Neuronal stem cell (in vitro differentiated cells): ENCODE measurements at regions not wholly inside any gene's neighbourhood (a gene's known extent, or its start where the extent isn't known, plus 50 kb on each side); places are given as distances from the start of the nearest gene placed in this dataset.

Experiments
- DNase-seq: peaks from one replicate; pipeline ENCODE4 v3.0.0-alpha.2; 2013; ENCODE audit warnings: low spot score
- H2AFZ ChIP-seq: one replicate; pipeline ENCODE4 v1.6.1; 2013; ENCODE audit warnings: mild to moderate bottlenecking, low read length, inconsistent platforms
- H2AK5ac ChIP-seq: 2 replicates; pipeline ENCODE4 v1.6.1; 2013; ENCODE audit warnings: low read depth, mild to moderate bottlenecking, inconsistent platforms, low read length, moderate library complexity, mixed read lengths
- H2BK120ac ChIP-seq: 2 replicates; pipeline ENCODE4 v1.6.1; 2013; ENCODE audit warnings: low read depth, mild to moderate bottlenecking, inconsistent platforms, low read length, moderate library complexity, mixed read lengths
- H2BK12ac ChIP-seq: one replicate; pipeline ENCODE4 v1.6.1; 2013; ENCODE audit warnings: low read length, inconsistent platforms
- H2BK15ac ChIP-seq: 2 replicates; pipeline ENCODE4 v1.6.1; 2013; ENCODE audit warnings: mild to moderate bottlenecking, low read length, inconsistent platforms, mixed read lengths
- H2BK5ac ChIP-seq: one replicate; pipeline ENCODE4 v1.6.1; 2013; ENCODE audit warnings: inconsistent platforms, mild to moderate bottlenecking, low read length, moderate library complexity
- H3K14ac ChIP-seq: one replicate; pipeline ENCODE4 v1.6.1; 2013; ENCODE audit warnings: low read length, inconsistent platforms
- H3K18ac ChIP-seq: 2 replicates; pipeline ENCODE4 v1.6.1; 2013; ENCODE audit warnings: low read length, inconsistent platforms
- H3K23ac ChIP-seq: 2 replicates; pipeline ENCODE4 v1.6.1; 2013; ENCODE audit warnings: low read depth, mild to moderate bottlenecking, mixed read lengths, low read length, inconsistent platforms; ENCODE audit not compliant: poor library complexity
- H3K27ac ChIP-seq: replicated peaks from 3 replicates; pipeline ENCODE4 v1.5.1; 2013; ENCODE audit warnings: low read length, inconsistent platforms
- H3K27me3 ChIP-seq, 3 experiments: 2 replicates each; pipeline ENCODE4 v1.6.1; 2013; ENCODE audit warnings: low read length in 3 of 3, mild to moderate bottlenecking in 2 of 3, inconsistent platforms in 1 of 3, low read depth in 1 of 3, mixed read lengths in 1 of 3, moderate library complexity in 1 of 3; ENCODE audit not compliant: control insufficient read depth in 3 of 3, insufficient read depth in 3 of 3
- H3K36me3 ChIP-seq, 2 donors: replicated peaks in 1 of 2; 2 replicates each; pipeline ENCODE4 v1.6.1; 2013; ENCODE audit warnings: low read length in 2 of 2; ENCODE audit not compliant: control insufficient read depth in 2 of 2, insufficient read depth in 2 of 2
- H3K4ac ChIP-seq: 2 replicates; pipeline ENCODE4 v1.6.1; 2013; ENCODE audit warnings: inconsistent platforms, mild to moderate bottlenecking, low read length, moderate library complexity
- H3K4me1 ChIP-seq, 2 donors: 1 replicate in 1 of 2; 2 replicates in 1 of 2; pipeline ENCODE4 v1.6.1; 2013; ENCODE audit warnings: low read length in 2 of 2, low read depth in 1 of 2; ENCODE audit not compliant: control insufficient read depth in 2 of 2, insufficient read depth in 1 of 2
- H3K4me2 ChIP-seq: one replicate; pipeline ENCODE4 v1.6.1; 2013; ENCODE audit warnings: mild to moderate bottlenecking, low read length, inconsistent platforms; ENCODE audit not compliant: insufficient read depth, poor library complexity, severe bottlenecking
- H3K4me3 ChIP-seq, 2 donors: 2 replicates each; pipeline ENCODE4 v1.5.1; 2013; ENCODE audit warnings: low read length in 2 of 2, mild to moderate bottlenecking in 2 of 2, inconsistent platforms in 1 of 2, moderate library complexity in 1 of 2
- H3K79me1 ChIP-seq: one replicate; pipeline ENCODE4 v1.6.1; 2013; ENCODE audit warnings: low read depth, mild to moderate bottlenecking, inconsistent platforms, low read length, moderate library complexity
- H3K9ac ChIP-seq: one replicate; pipeline ENCODE4 v1.6.1; 2013; ENCODE audit warnings: mild to moderate bottlenecking, low read depth, low read length, inconsistent platforms; ENCODE audit not compliant: poor library complexity
- H3K9me3 ChIP-seq, 2 donors: replicated peaks in 1 of 2; 2 replicates each; pipeline versions ENCODE3 to v1.6.1; 2013; ENCODE audit warnings: low read length in 2 of 2, mild to moderate bottlenecking in 2 of 2, inconsistent platforms in 1 of 2, low read depth in 1 of 2, mixed read lengths in 1 of 2, moderate library complexity in 1 of 2; ENCODE audit not compliant: control insufficient read depth in 2 of 2, insufficient read depth in 1 of 2
- H4K8ac ChIP-seq: one replicate; pipeline ENCODE4 v1.6.1; 2013; ENCODE audit warnings: low read depth, mild to moderate bottlenecking, inconsistent platforms, low read length, moderate library complexity
- H4K91ac ChIP-seq: one replicate; pipeline ENCODE4 v1.6.1; 2013; ENCODE audit warnings: low read length, low read depth, mild to moderate bottlenecking, inconsistent platforms; ENCODE audit not compliant: poor library complexity
- WGBS, 2 donors: extraction: QIAGEN DNeasy Blood & Tissue Kit; methylation state at CpG; one replicate each; pipeline ENCODE4 v1.1.7; 2013; ENCODE audit warnings: missing lambda C conversion rate in 2 of 2, mixed read lengths in 1 of 2; ENCODE audit not compliant: insufficient read length in 2 of 2, insufficient replicate concordance in 1 of 2; ENCODE audit errors: extremely low coverage in 2 of 2; 5-methylcytosine and 5-hydroxymethylcytosine counted together

DNA sequence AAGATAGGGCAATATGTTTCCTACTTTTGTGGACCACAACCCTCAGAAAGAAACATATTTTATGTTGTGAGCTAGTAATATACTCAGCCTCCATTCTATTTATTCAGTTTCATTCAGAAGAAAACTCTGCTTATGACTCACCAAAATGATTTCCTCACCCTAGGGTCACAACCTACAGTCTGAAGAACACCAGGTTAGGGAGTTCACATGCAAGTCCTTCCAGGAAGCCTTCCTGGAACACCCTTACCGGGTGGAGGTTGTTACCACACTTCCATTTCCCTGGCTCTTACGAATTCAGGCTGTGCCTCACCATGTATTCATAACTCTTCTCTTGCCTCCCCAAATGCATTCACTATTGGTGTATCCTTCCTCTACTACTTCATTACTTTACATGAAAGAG lies 228.0 kb upstream of the ADAMTS9 start:
- no peak overlapping the region for H3K9ac ChIP-seq
- H3K4me2 ChIP-seq, result no peak overlapping the region
- H2BK12ac ChIP-seq, result no peak overlapping the region
- H3K9me3 ChIP-seq, result no peaks in the 10 kb centered on the region
- no peak overlapping the region for H2AK5ac ChIP-seq
- no peak overlapping the region for H2BK15ac ChIP-seq
- H2BK5ac ChIP-seq, result no peak overlapping the region
- DNase-seq, result no peak
- no peak overlapping the region for H3K23ac ChIP-seq
- no peak overlapping the region for H3K4me3 ChIP-seq
- WGBS, 2 donors, result no CpG with 5 or more reads among the region's 2 CpGs
- H3K79me1 ChIP-seq, result no peaks in the 10 kb centered on the region
- no peak overlapping the region for H3K14ac ChIP-seq
- H4K91ac ChIP-seq, result no peak overlapping the region
- H4K8ac ChIP-seq, result no peak overlapping the region
- H3K27me3 ChIP-seq, result no peaks in the 10 kb centered on the region
- H3K18ac ChIP-seq, result no peak overlapping the region
- no peak overlapping the region for H2BK120ac ChIP-seq
- no peak overlapping the region for H3K27ac ChIP-seq
- no peak overlapping the region for H2AFZ ChIP-seq
- H3K36me3 ChIP-seq, result no peaks in the 10 kb centered on the region
- H3K4ac ChIP-seq, result no peak overlapping the region
- H3K4me1 ChIP-seq, result peaks cover 9 to 17% of the 10 kb centered on the region in 2 donors

- Histone ChIP-seq H3K36me3 (no peaks in the 10 kb centered on the region), H3K4me2 (no peak overlapping the region), H2BK120ac (no peak overlapping the region), H2AFZ (no peak overlapping the region), H2BK5ac (no peak overlapping the region), H3K79me1 (no peaks in the 10 kb centered on the region), H3K9ac (no peak overlapping the region), H3K4me1 (peaks cover 13 to 16% of the 10 kb centered on the region in 2 donors), H3K4ac (no peak overlapping the region), H3K14ac (no peak overlapping the region), H3K4me3 (no peak overlapping the region), H4K8ac (no peak overlapping the region), H3K27ac (no peak overlapping the region), H3K9me3 (no peaks in the 10 kb centered on the region), H4K91ac (no peak overlapping the region), H3K23ac (no peak overlapping the region), H2AK5ac (no peak overlapping the region), H2BK12ac (no peak overlapping the region), H3K27me3 (no peaks in the 10 kb centered on the region), H3K18ac (no peak overlapping the region), H2BK15ac (no peak overlapping the region)
- WGBS, 2 donors, result no CpG with 5 or more reads among the region's 4 CpGs
- DNase-seq, result no peak
Observed at GRCh38 chr3:64913515-64913914, 225.7 kb upstream of the ADAMTS9 start.

DNA sequence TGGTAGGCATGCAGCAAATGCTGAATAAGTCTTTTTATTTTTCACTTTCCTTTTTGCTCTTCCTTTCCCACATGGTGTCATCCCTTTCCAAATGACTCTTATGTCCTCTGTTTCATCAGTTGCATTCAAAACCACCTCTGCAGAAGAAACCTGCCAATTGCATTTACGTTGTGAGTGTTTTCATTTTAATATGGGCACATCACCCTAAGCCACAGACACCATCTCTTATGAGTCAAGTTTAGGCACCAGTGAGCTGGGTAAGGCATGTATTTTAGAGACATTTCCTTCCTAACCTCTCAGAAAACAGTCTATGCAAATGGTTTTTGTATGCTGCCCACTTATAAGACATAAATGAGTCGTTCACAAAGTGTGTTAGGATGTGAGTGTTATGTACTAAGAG lies 223.3 kb upstream of the ADAMTS9 start:
- H3K18ac ChIP-seq, result no peak overlapping the region
- H3K27me3 ChIP-seq, result no peaks in the 10 kb centered on the region
- no peak overlapping the region for H3K14ac ChIP-seq
- H2BK120ac ChIP-seq, result no peak overlapping the region
- no peak for DNase-seq
- H3K4me3 ChIP-seq, result no peak overlapping the region
- peaks cover 1 to 16% of the 10 kb centered on the region in 2 donors for H3K4me1 ChIP-seq
- H3K9ac ChIP-seq, result no peak overlapping the region
- no peaks in the 10 kb centered on the region for H3K36me3 ChIP-seq
- no peaks in the 10 kb centered on the region for H3K9me3 ChIP-seq
- H3K4me2 ChIP-seq, result no peak overlapping the region
- WGBS, 2 donors, result no CpG with 5 or more reads among the region's 2 CpGs
- no peak overlapping the region for H3K23ac ChIP-seq
- H2AK5ac ChIP-seq, result no peak overlapping the region
- H2BK5ac ChIP-seq, result no peak overlapping the region
- H4K91ac ChIP-seq, result no peak overlapping the region
- no peak overlapping the region for H3K4ac ChIP-seq
- H3K79me1 ChIP-seq, result no peaks in the 10 kb centered on the region
- H4K8ac ChIP-seq, result no peak overlapping the region
- no peak overlapping the region for H3K27ac ChIP-seq
- H2AFZ ChIP-seq, result no peak overlapping the region
- no peak overlapping the region for H2BK15ac ChIP-seq
- H2BK12ac ChIP-seq, result no peak overlapping the region

GRCh38 chr3:64909757-64910467 lies 222.1 kb upstream of the ADAMTS9 start:
- Histone ChIP-seq H3K4ac (no peak overlapping the region), H2BK12ac (no peak overlapping the region), H3K18ac (no peak overlapping the region), H4K91ac (no peak overlapping the region), H3K36me3 (no peaks in the 10 kb centered on the region), H2BK15ac (no peak overlapping the region), H4K8ac (no peak overlapping the region), H3K23ac (no peak overlapping the region), H3K79me1 (no peaks in the 10 kb centered on the region), H2BK5ac (no peak overlapping the region), H3K9ac (no peak overlapping the region), H2BK120ac (no peak overlapping the region), H3K27me3 (no peaks in the 10 kb centered on the region), H3K4me3 (no peak overlapping the region), H3K4me1 (peaks cover 6 to 16% of the 10 kb centered on the region in 2 donors), H3K27ac (no peak overlapping the region), H2AK5ac (no peak overlapping the region), H3K9me3 (no peaks in the 10 kb centered on the region), H3K14ac (no peak overlapping the region), H3K4me2 (no peak overlapping the region), H2AFZ (no peak overlapping the region)
- DNase-seq, result no peak
- WGBS, 2 donors, result no CpG with 5 or more reads among the region's 4 CpGs
